IMR-90 (cell line): ENCODE measurements at regions not wholly inside any gene's neighbourhood (a gene's known extent, or its start where the extent isn't known, plus 50 kb on each side); places are given as distances from the start of the nearest gene placed in this dataset.

Source experiments
- ATAC-seq: fragments of 200-7000 bp; cut with Tn5 transposase; 2 replicates; pipeline ENCODE4 v1.9.1; 2020; ENCODE audit warnings: low read depth, mild to moderate bottlenecking, moderate library complexity
- BruUV-seq: library from RNA; stranded (reverse); fragments of 400-500 nt; replicated peaks from 2 replicates; lab custom pipeline; 2021; lab: Mats Ljungman, UMichigan
- CTCF ChIA-PET: fragments of 300-600 bp; formaldehyde crosslinking; extraction: SDS; loops from one replicate; lab custom pipeline; 2021; ENCODE audit warnings: antibody characterized with exemption; lab: Yijun Ruan, JAX
- POLR2A ChIA-PET: fragments of 300-600 bp; sonication (Branson Sonifier 250); formaldehyde crosslinking; loops from one replicate; lab custom pipeline; 2022; ENCODE audit warnings: antibody characterized with exemption; ENCODE audit not compliant: unreplicated experiment; lab: Charles Lee
- DNase-seq: peaks from one replicate; pipeline ENCODE4 v3.0.0; 2013
- H2AFZ ChIP-seq: replicated peaks from 2 replicates; pipeline ENCODE3; 2013; ENCODE audit warnings: low read length, mild to moderate bottlenecking; ENCODE audit not compliant: poor library complexity
- H2AK5ac ChIP-seq: 2 replicates; pipeline ENCODE4 v1.6.1; 2013; ENCODE audit warnings: low read depth, low read length, inconsistent platforms
- H2AK9ac ChIP-seq: replicated peaks from 2 replicates; pipeline ENCODE3; 2013; ENCODE audit warnings: mild to moderate bottlenecking, low read depth, low read length, moderate library complexity; ENCODE audit not compliant: poor library complexity
- H2BK120ac ChIP-seq: 2 replicates; pipeline ENCODE4 v1.6.1; 2013; ENCODE audit warnings: low read depth, low read length, inconsistent platforms
- H2BK15ac ChIP-seq: 3 replicates; pipeline ENCODE4 v1.6.1; 2013; ENCODE audit warnings: low read depth, low read length, inconsistent platforms
- H2BK20ac ChIP-seq: 2 replicates; pipeline ENCODE4 v1.6.1; 2013; ENCODE audit warnings: low read depth, mild to moderate bottlenecking, inconsistent platforms, low read length, moderate library complexity
- H2BK5ac ChIP-seq: 2 replicates; pipeline ENCODE4 v1.6.1; 2013; ENCODE audit warnings: mild to moderate bottlenecking, low read depth, low read length, inconsistent platforms; ENCODE audit not compliant: poor library complexity, severe bottlenecking
- H3K14ac ChIP-seq: replicated peaks from 2 replicates; pipeline ENCODE4 v1.6.1; 2013; ENCODE audit warnings: low read depth, low read length, inconsistent platforms
- H3K18ac ChIP-seq: 2 replicates; pipeline ENCODE4 v1.6.1; 2013; ENCODE audit warnings: low read depth, low read length, control low read depth
- H3K23ac ChIP-seq: 2 replicates; pipeline ENCODE4 v1.6.1; 2013; ENCODE audit warnings: low read depth, low read length, inconsistent platforms
- H3K27ac ChIP-seq: 2 replicates; pipeline ENCODE4 v1.5.1; 2013; ENCODE audit warnings: mild to moderate bottlenecking, control low read depth, low read length; ENCODE audit not compliant: insufficient read depth
- H3K27me3 ChIP-seq: 2 replicates; pipeline ENCODE4 v1.6.1; 2013; ENCODE audit warnings: low read length; ENCODE audit not compliant: control insufficient read depth, insufficient read depth
- H3K36me3 ChIP-seq: 2 replicates; pipeline ENCODE4 v1.6.1; 2013; ENCODE audit warnings: low read length, mixed read lengths; ENCODE audit not compliant: control insufficient read depth, insufficient read depth
- H3K4ac ChIP-seq: 2 replicates; pipeline ENCODE4 v1.6.1; 2013; ENCODE audit warnings: low read depth, low read length, inconsistent platforms
- H3K4me1 ChIP-seq: 2 replicates; pipeline ENCODE4 v1.6.1; 2013; ENCODE audit warnings: low read length, mixed read lengths; ENCODE audit not compliant: control insufficient read depth, insufficient read depth
- H3K4me2 ChIP-seq: 2 replicates; pipeline ENCODE4 v1.6.1; 2013; ENCODE audit warnings: low read depth, mild to moderate bottlenecking, control low read depth, low read length, moderate library complexity
- H3K4me3 ChIP-seq: 2 replicates; pipeline ENCODE4 v1.5.1; 2013; ENCODE audit warnings: low read depth, mild to moderate bottlenecking, control low read depth, low read length, moderate library complexity; ENCODE audit not compliant: insufficient read depth
- H3K56ac ChIP-seq: 2 replicates; pipeline ENCODE4 v1.6.1; 2013; ENCODE audit warnings: low read length, inconsistent platforms; ENCODE audit not compliant: insufficient read depth; ENCODE audit errors: extremely low read depth
- H3K79me1 ChIP-seq, 2 experiments: 2 replicates each; pipeline ENCODE4 v1.6.1; 2013; ENCODE audit warnings: low read length in 2 of 2, inconsistent platforms in 1 of 2, low read depth in 1 of 2
- H3K9ac ChIP-seq: 2 replicates; pipeline ENCODE4 v1.6.1; 2013; ENCODE audit warnings: low read depth, low read length, control low read depth
- H3K9me1 ChIP-seq: 2 replicates; pipeline ENCODE4 v1.6.1; 2013; ENCODE audit warnings: low read length, inconsistent platforms; ENCODE audit not compliant: insufficient read depth
- H3K9me3 ChIP-seq: 2 replicates; pipeline ENCODE4 v1.6.1; 2013; ENCODE audit warnings: low read length; ENCODE audit not compliant: control insufficient read depth, insufficient read depth
- H4K20me1 ChIP-seq: 2 replicates; pipeline ENCODE4 v1.6.1; 2013; ENCODE audit warnings: low read length, inconsistent platforms; ENCODE audit not compliant: insufficient read depth
- H4K5ac ChIP-seq: 2 replicates; pipeline ENCODE4 v1.6.1; 2013; ENCODE audit warnings: mild to moderate bottlenecking, low read depth, low read length, control low read depth
- H4K8ac ChIP-seq, 2 experiments: 2 replicates each; pipeline ENCODE4 v1.6.1; 2013; ENCODE audit warnings: low read depth in 2 of 2, low read length in 2 of 2, control low read depth in 1 of 2, inconsistent platforms in 1 of 2
- H4K91ac ChIP-seq: 2 replicates; pipeline ENCODE4 v1.6.1; 2013; ENCODE audit warnings: low read depth, low read length, inconsistent platforms; ENCODE audit not compliant: insufficient read depth
- BHLHE40 ChIP-seq: fragments of 150-350 bp; IDR thresholded peaks from 2 replicates; pipeline ENCODE4 v1.6.1; 2016; ENCODE audit warnings: mild to moderate bottlenecking, low read depth, low read length
- CEBPB ChIP-seq: IDR thresholded peaks from 2 replicates; pipeline ENCODE4 v1.6.1; 2012; ENCODE audit warnings: low read depth, low read length, improper control_type of control experiment
- CHD1 ChIP-seq: IDR thresholded peaks from 2 replicates; pipeline ENCODE4 v1.6.1; 2012; ENCODE audit warnings: low read depth, low read length, improper control_type of control experiment
- CTCF ChIP-seq: conservative IDR thresholded peaks from 2 replicates; pipeline ENCODE4 v1.5.1; 2012; ENCODE audit warnings: mild to moderate bottlenecking, low read depth, low read length, improper control_type of control experiment
- ELK1 ChIP-seq: fragments of 150-350 bp; IDR thresholded peaks from 2 replicates; pipeline ENCODE4 v1.6.1; 2016; ENCODE audit warnings: low read depth, mild to moderate bottlenecking, low read length, moderate library complexity, borderline replicate concordance
- FOS ChIP-seq: fragments of 150-350 bp; IDR thresholded peaks from 2 replicates; pipeline ENCODE4 v1.6.1; 2016; ENCODE audit warnings: low read depth, low read length
- MAFK ChIP-seq: IDR thresholded peaks from 2 replicates; pipeline ENCODE4 v1.6.1; 2012; ENCODE audit warnings: low read depth, low read length, improper control_type of control experiment
- MAZ ChIP-seq: IDR thresholded peaks from 2 replicates; pipeline ENCODE4 v1.6.1; 2012; ENCODE audit warnings: low read depth, mild to moderate bottlenecking, low read length, improper control_type of control experiment, moderate library complexity, borderline replicate concordance
- MXI1 ChIP-seq: IDR thresholded peaks from 2 replicates; pipeline ENCODE4 v1.6.1; 2012; ENCODE audit warnings: low read depth, mild to moderate bottlenecking, low read length, moderate library complexity, borderline replicate concordance
- NFE2L2 ChIP-seq: fragments of 150-350 bp; IDR thresholded peaks from 2 replicates; pipeline ENCODE4 v1.6.1; 2016; ENCODE audit warnings: low read depth, mild to moderate bottlenecking, low read length
- POLR2A ChIP-seq: IDR thresholded peaks from 2 replicates; pipeline ENCODE4 v1.6.1; 2012; ENCODE audit warnings: mild to moderate bottlenecking, low read depth, low read length
- RAD21 ChIP-seq: IDR thresholded peaks from 2 replicates; pipeline ENCODE4 v1.6.1; 2012; ENCODE audit warnings: low read length, improper control_type of control experiment
- RCOR1 ChIP-seq: IDR thresholded peaks from 2 replicates; pipeline ENCODE4 v1.6.1; 2012; ENCODE audit warnings: mild to moderate bottlenecking, low read length, improper control_type of control experiment; ENCODE audit not compliant: insufficient replicate concordance
- RFX5 ChIP-seq: IDR thresholded peaks from 2 replicates; pipeline ENCODE4 v1.8.0; 2012; ENCODE audit warnings: low read depth, mild to moderate bottlenecking, low read length, moderate library complexity
- SMC3 ChIP-seq: fragments of 150-350 bp; IDR thresholded peaks from 2 replicates; pipeline ENCODE4 v1.6.1; 2016; ENCODE audit warnings: low read depth, mild to moderate bottlenecking, antibody characterized with exemption, low read length, moderate library complexity
- USF2 ChIP-seq: fragments of 150-350 bp; IDR thresholded peaks from 2 replicates; pipeline ENCODE4 v1.6.1; 2017; ENCODE audit warnings: mild to moderate bottlenecking, antibody characterized with exemption, low read length, low read depth
- dilution Hi-C: fragments of 300-500 bp; cut with HindIII; formaldehyde crosslinking; loops from one replicate; pipeline ENCODE4 v1.14.3; 2018; ENCODE audit warnings: low sequenced_read_pairs; ENCODE audit not compliant: unreplicated experiment
- in situ Hi-C: fragments of 300-500 bp; cut with MboI; formaldehyde crosslinking; loops from 3 replicates; pipeline ENCODE4 v1.14.3; 2019; ENCODE audit warnings: low sequenced_read_pairs, inconsistent platforms, mixed read lengths
- intact Hi-C: fragments of 100-400 bp; cut with micrococcal nuclease; formaldehyde crosslinking; loops from 2 replicates; pipeline ENCODE4 v1.10.0; 2022

GRCh38 chr3:74787011-74787410 lies 172.6 kb upstream of the CNTN3 start:
- Histone ChIP-seq H3K9me3 (no peaks in the 10 kb centered on the region), H3K23ac (no peak overlapping the region), H2BK15ac (no peak overlapping the region), H3K4me1 (no peaks in the 10 kb centered on the region), H3K27me3 (no peaks in the 10 kb centered on the region), H3K4me3 (no peak overlapping the region), H2BK120ac (no peak overlapping the region), H3K18ac (no peak overlapping the region), H3K9me1 (no peaks in the 10 kb centered on the region), H3K4ac (no peak overlapping the region), H3K79me1 (no peaks in the 10 kb centered on the region), H2BK5ac (no peak overlapping the region), H3K36me3 (no peaks in the 10 kb centered on the region), H3K56ac (no peak overlapping the region), H2BK20ac (no peak overlapping the region), H4K8ac (no peak overlapping the region), H3K27ac (no peak overlapping the region), H4K20me1 (no peaks in the 10 kb centered on the region), H2AK9ac (no peak overlapping the region), H2AK5ac (no peak overlapping the region), H4K91ac (no peak overlapping the region), H4K5ac (no peak overlapping the region), H3K14ac (no peak overlapping the region), H2AFZ (no peak overlapping the region), H3K9ac (no peak overlapping the region), H3K4me2 (no peak overlapping the region)
- DNase-seq: no peak
- no TSS peak for BruUV-seq
- dilution Hi-C loops (no loop called here), in situ Hi-C loops (no loop called here), intact Hi-C loops (no loop called here)
- POLR2A ChIA-PET: no interaction called here
- ATAC-seq: no peak
- CTCF ChIA-PET: no interaction called here
- TF ChIP-seq FOS (no peak), MAFK (no peak), RCOR1 (no peak), POLR2A (no peak), NFE2L2 (no peak), MXI1 (no peak), RAD21 (no peak), MAZ (no peak), CEBPB (no peak), CTCF (no peak), RFX5 (no peak), ELK1 (no peak), SMC3 (no peak), BHLHE40 (no peak), CHD1 (no peak), USF2 (no peak)
